ENCODE measurements at regions not wholly inside any gene's neighbourhood (a gene's known extent, or its start where the extent isn't known, plus 50 kb on each side); places are given as distances from the start of the nearest gene placed in this dataset.

- TF ChIP-seq ESRRG (CRISPR knock-in tag; IDR thresholded peaks at IDR 0.05): no peak
- TF ChIP-seq ZC3H10 (CRISPR knock-in tag; IDR thresholded peaks at IDR 0.05): 0 out of 2 replicates have a peak, but pooled peaks have one; percentile 36
- TF ChIP-seq ZFP30 (CRISPR knock-in tag; IDR thresholded peaks at IDR 0.05): no peak
- no peak for TF ChIP-seq POU6F1 (CRISPR knock-in tag; IDR thresholded peaks at IDR 0.05; ENCODE audit: borderline replicate concordance, low read depth)
- peak; percentile 40; the same call in 1 of the 2 replicates for TF ChIP-seq TOX (CRISPR knock-in tag; IDR thresholded peaks at IDR 0.05; ENCODE audit: borderline replicate concordance)
- ATAC-seq: peak; percentile 38; the same call in 2 of the 3 replicates
Measured at GRCh38 chr9:8011974-8012373, 212.4 kb upstream of the DMAC1 start.

GRCh38 chr9:7996558-7996957 lies 197.0 kb upstream of the DMAC1 start:
- no peak for ATAC-seq
- TF ChIP-seq POU6F1 (CRISPR knock-in tag; IDR thresholded peaks at IDR 0.05; ENCODE audit: borderline replicate concordance, low read depth): no peak
- TF ChIP-seq OSR1 (CRISPR knock-in tag; IDR thresholded peaks at IDR 0.05): no peak
- no peak for TF ChIP-seq TCF4 (CRISPR knock-in tag; IDR thresholded peaks at IDR 0.05; ENCODE audit: borderline replicate concordance)
- TF ChIP-seq BACH2 (CRISPR knock-in tag; IDR thresholded peaks at IDR 0.05; ENCODE audit: borderline replicate concordance): no peak
- no peak for TF ChIP-seq GLIS3 (CRISPR knock-in tag; IDR thresholded peaks at IDR 0.05)
- TF ChIP-seq ZNF565 (CRISPR knock-in tag; conservative IDR thresholded peaks at IDR 0.05; ENCODE audit: low read depth): no peak
- TF ChIP-seq CSRNP3 (CRISPR knock-in tag; IDR thresholded peaks at IDR 0.05): no peak
- TF ChIP-seq RARB (CRISPR knock-in tag; IDR thresholded peaks at IDR 0.05): no peak
- TF ChIP-seq ZC3H10 (CRISPR knock-in tag; IDR thresholded peaks at IDR 0.05): no peak
- no peak for TF ChIP-seq CSDC2 (CRISPR knock-in tag; IDR thresholded peaks at IDR 0.05)
- no peak for TF ChIP-seq CREB5 (CRISPR knock-in tag; IDR thresholded peaks at IDR 0.05; ENCODE audit: low read depth)
- no peak for TF ChIP-seq PATZ1 (CRISPR knock-in tag; IDR thresholded peaks at IDR 0.05; ENCODE audit: borderline replicate concordance)
- no peak for TF ChIP-seq ZNF70 (CRISPR knock-in tag; IDR thresholded peaks at IDR 0.05)
- TF ChIP-seq TOX (CRISPR knock-in tag; IDR thresholded peaks at IDR 0.05; ENCODE audit: borderline replicate concordance): no peak
- no peak for TF ChIP-seq ZFP30 (CRISPR knock-in tag; IDR thresholded peaks at IDR 0.05)
- no peak for TF ChIP-seq ISL1 (CRISPR knock-in tag; IDR thresholded peaks at IDR 0.05)
- TF ChIP-seq ZFP3 (CRISPR knock-in tag; IDR thresholded peaks at IDR 0.05): no peak
- TF ChIP-seq ZNF8 (CRISPR knock-in tag; IDR thresholded peaks at IDR 0.05): no peak

GRCh38 chr9:7988644-7989280 lies 189.2 kb upstream of the DMAC1 start:
- no peak for ATAC-seq
- TF ChIP-seq TSHZ2 (CRISPR knock-in tag; IDR thresholded peaks at IDR 0.05) (no peak), ZNF70 (CRISPR knock-in tag; IDR thresholded peaks at IDR 0.05) (no peak), GLIS3 (CRISPR knock-in tag; IDR thresholded peaks at IDR 0.05) (no peak), ISL1 (CRISPR knock-in tag; IDR thresholded peaks at IDR 0.05) (no peak), OSR1 (CRISPR knock-in tag; IDR thresholded peaks at IDR 0.05) (no peak), ARNTL (CRISPR knock-in tag; IDR thresholded peaks at IDR 0.05; ENCODE audit: borderline replicate concordance, low read depth) (no peak), TCF4 (CRISPR knock-in tag; IDR thresholded peaks at IDR 0.05; ENCODE audit: borderline replicate concordance) (no peak), PATZ1 (CRISPR knock-in tag; IDR thresholded peaks at IDR 0.05; ENCODE audit: borderline replicate concordance) (no peak)

Data from SK-N-SH treated with all-trans-retinoic acid at 6 μM for 48 hours (cell line).